A549 (cell line): ENCODE measurements at regions not wholly inside any gene's neighbourhood (a gene's known extent, or its start where the extent isn't known, plus 50 kb on each side); places are given as distances from the start of the nearest gene placed in this dataset.

Experiments
- ATAC-seq, 2 experiments: fragments of 200-7000 bp in 1 of 2; fragments of >200 bp in 1 of 2; cut with Nextera tagmentation in 1 of 2; cut with Tn5 transposase in 1 of 2; 3 replicates each; pipeline versions ENCODE4 v1.8.0 to v1.9.1; 2018 to 2020; ENCODE audit warnings: mild to moderate bottlenecking in 1 of 2, moderate library complexity in 1 of 2
- CTCF ChIA-PET: fragments of 300-600 bp; sonication (Branson Sonifier 250); formaldehyde crosslinking; extraction: SDS; loops from one replicate; lab custom pipeline; 2021; ENCODE audit warnings: antibody characterized with exemption, inconsistent platforms; lab: Yijun Ruan, JAX
- POLR2A ChIA-PET: fragments of 350-600 bp; formaldehyde crosslinking; extraction: SDS; loops from one replicate; lab custom pipeline; 2021; ENCODE audit warnings: antibody characterized with exemption, inconsistent platforms; lab: Yijun Ruan, JAX
- DNase-seq, 2 experiments: peaks; one replicate each; pipeline versions ENCODE4 v3.0.0 to v3.0.0-alpha.2; 2011 to 2016; ENCODE audit warnings: low read depth in 1 of 2, low spot score in 1 of 2
- FAIRE-seq: peaks from 2 replicates; lab custom pipeline; 2011; peaks lifted over from hg19 to GRCh38; lab: Jason Lieb, UNC
- H3K27ac ChIP-seq, 2 experiments: fragments of >200 bp; sonication (Bioruptor Twin); formaldehyde crosslinking; 3 replicates each; pipeline ENCODE4 v1.5.1; 2016 to 2017
- H3K4me1 ChIP-seq: fragments of >200 bp; sonication (Bioruptor Twin); formaldehyde crosslinking; 3 replicates; pipeline ENCODE4 v1.6.1; 2016
- H3K4me2 ChIP-seq: fragments of >200 bp; sonication (Bioruptor Twin); formaldehyde crosslinking; 3 replicates; pipeline ENCODE4 v1.6.1; 2016
- H3K4me3 ChIP-seq: fragments of >200 bp; sonication (Bioruptor Twin); formaldehyde crosslinking; 3 replicates; pipeline ENCODE4 v1.5.1; 2016
- H3K9me3 ChIP-seq: fragments of >200 bp; sonication (Bioruptor Twin); formaldehyde crosslinking; 3 replicates; pipeline ENCODE4 v1.6.1; 2016
- CEBPB ChIP-seq, 2 experiments: fragments of >200 bp in 1 of 2; sonication (Bioruptor Twin) in 1 of 2; formaldehyde crosslinking in 1 of 2; IDR thresholded peaks; 2 replicates each; pipeline ENCODE4 v1.6.1; 2012 to 2016
- CHD4 ChIP-seq: fragments of 200-600 bp; sonication (generic); IDR thresholded peaks from 2 replicates; pipeline ENCODE4 v1.6.1; 2016; ENCODE audit warnings: antibody characterized with exemption, mild to moderate bottlenecking, borderline replicate concordance
- EHF ChIP-seq: fragments of 250-450 bp; sonication (Bioruptor Pico); IDR thresholded peaks from 2 replicates; pipeline ENCODE4 v1.5.0; 2020; ENCODE audit warnings: mild to moderate bottlenecking
- ELK1 ChIP-seq: fragments of 150-350 bp; IDR thresholded peaks from 2 replicates; pipeline ENCODE4 v1.6.1; 2014; ENCODE audit warnings: low read depth, mild to moderate bottlenecking, low read length
- EP300 ChIP-seq, 2 experiments: fragments of >200 bp; sonication (Bioruptor Twin); formaldehyde crosslinking; IDR thresholded peaks; 2 replicates in 1 of 2; 3 replicates in 1 of 2; pipeline ENCODE4 v1.6.1; 2016 to 2017
- ESRRA ChIP-seq: fragments of 150-350 bp; IDR thresholded peaks from 2 replicates; pipeline ENCODE4 v1.6.1; 2014; ENCODE audit warnings: mild to moderate bottlenecking, low read length, borderline replicate concordance
- FOSB ChIP-seq: fragments of 250-450 bp; sonication (Bioruptor Pico); IDR thresholded peaks from 2 replicates; pipeline ENCODE4 v1.5.0; 2020; ENCODE audit warnings: mild to moderate bottlenecking, moderate library complexity
- FOSL2 ChIP-seq, 2 experiments: fragments of 450-650 bp in 1 of 2; fragments of >200 bp in 1 of 2; sonication (Bioruptor Twin) in 1 of 2; formaldehyde crosslinking; IDR thresholded peaks; 2 replicates each; pipeline versions ENCODE4 v1.5.0 to v1.6.1; 2016 to 2020; ENCODE audit warnings: mild to moderate bottlenecking in 1 of 2, moderate library complexity in 1 of 2
- HDAC2 ChIP-seq: fragments of 200-600 bp; sonication (generic); IDR thresholded peaks from 2 replicates; pipeline ENCODE4 v1.6.1; 2016
- JUNB ChIP-seq: fragments of >200 bp; sonication (Bioruptor Twin); formaldehyde crosslinking; IDR thresholded peaks from 2 replicates; pipeline ENCODE4 v1.6.1; 2016
- MAFK ChIP-seq: fragments of 450-650 bp; IDR thresholded peaks from 2 replicates; pipeline ENCODE4 v1.6.1; 2014; ENCODE audit not compliant: partially characterized antibody
- NR3C1 ChIP-seq: fragments of >200 bp; sonication (Bioruptor Twin); formaldehyde crosslinking; IDR thresholded peaks from 3 replicates; pipeline ENCODE4 v1.6.1; 2017
- POLR2AphosphoS2 ChIP-seq: conservative IDR thresholded peaks from 2 replicates; pipeline ENCODE4 v1.6.1; 2012; ENCODE audit warnings: low read length, improper control_type of control experiment, inconsistent platforms
- RARB ChIP-seq: fragments of 250-450 bp; sonication (Bioruptor Pico); IDR thresholded peaks from 2 replicates; pipeline ENCODE4 v1.8.0; 2021; ENCODE audit warnings: mild to moderate bottlenecking, moderate library complexity
- RCOR1 ChIP-seq: fragments of 150-350 bp; IDR thresholded peaks from 2 replicates; pipeline ENCODE4 v1.6.1; 2014; ENCODE audit warnings: antibody characterized with exemption, low read length, low read depth
- RFX5 ChIP-seq: fragments of 450-650 bp; IDR thresholded peaks from 2 replicates; pipeline ENCODE4 v1.7.1; 2014; ENCODE audit warnings: antibody characterized with exemption, mild to moderate bottlenecking, moderate library complexity
- TP53 ChIP-seq: fragments of 250-450 bp; sonication (Bioruptor Pico); IDR thresholded peaks from 2 replicates; pipeline ENCODE4 v1.5.0; 2021; ENCODE audit warnings: mild to moderate bottlenecking, moderate library complexity
- ZC3H11A ChIP-seq: fragments of 450-650 bp; IDR thresholded peaks from 2 replicates; pipeline ENCODE4 v1.6.1; 2014; ENCODE audit warnings: antibody characterized with exemption, mild to moderate bottlenecking
- ZFP36 ChIP-seq: fragments of 450-650 bp; IDR thresholded peaks from 2 replicates; pipeline ENCODE4 v1.6.1; 2014; ENCODE audit warnings: borderline replicate concordance; ENCODE audit not compliant: partially characterized antibody
- WGBS: methylation state at CpG from one replicate; pipeline ENCODE4 v1.1.6; 2017; ENCODE audit errors: missing lambda C conversion rate; 5-methylcytosine and 5-hydroxymethylcytosine counted together
- TF ChIP-seq, protein P1 (sequence below): fragments of 250-450 bp; sonication (Bioruptor Pico); IDR thresholded peaks from 2 replicates; pipeline ENCODE4 v1.5.0; 2021; ENCODE audit warnings: mild to moderate bottlenecking, moderate library complexity, borderline replicate concordance
- TF ChIP-seq, protein P2 (sequence below): fragments of >200 bp; sonication (Bioruptor Twin); formaldehyde crosslinking; IDR thresholded peaks from 3 replicates; pipeline ENCODE4 v1.6.1; 2016

DNA sequence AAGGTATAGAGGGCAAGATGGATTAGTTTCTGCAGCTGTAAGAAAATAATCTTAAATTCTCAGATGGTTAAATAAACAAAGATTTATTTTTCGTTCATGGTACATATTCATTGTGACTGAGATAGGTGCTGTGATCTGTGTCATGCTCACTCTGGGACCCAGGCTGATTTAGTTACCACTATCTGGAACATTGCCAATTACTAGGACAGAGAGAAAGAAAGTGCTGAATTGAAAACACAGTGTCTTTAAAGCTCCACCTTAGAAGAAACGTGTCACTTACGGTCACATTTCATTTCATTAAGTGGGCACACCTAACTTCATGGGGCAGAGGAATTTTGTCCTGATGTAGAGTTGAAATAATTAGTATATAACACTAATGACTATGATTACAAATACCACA is 430.0 kb downstream of the CCDC91 start:
- H3K9me3 ChIP-seq = peaks cover 4% of the 10 kb centered on the region; the same call in 1 of the 3 replicates
- POLR2A ChIA-PET = no interaction called here
- H3K4me3 ChIP-seq = no peak overlapping the region
- DNase-seq (no peak), FAIRE-seq (no peak), ATAC-seq (no peak)
- 26% methylated on average over 3 of the region's 3 CpGs for WGBS
- H3K4me1 ChIP-seq = no peaks in the 10 kb centered on the region
- H3K27ac ChIP-seq = no peak overlapping the region
- TF ChIP-seq EHF (CRISPR knock-in tag) (no peak), FOSB (CRISPR knock-in tag) (no peak), POLR2AphosphoS2 (no peak), TP53 (no peak), CHD4 (no peak), CEBPB (IDR thresholded peaks at IDR 0.05) (no peak), RARB (no peak), RFX5 (no peak), ZFP36 (no peak), ESRRA (no peak), HDAC2 (no peak), ZC3H11A (no peak)
- TF ChIP-seq, protein P1, sequence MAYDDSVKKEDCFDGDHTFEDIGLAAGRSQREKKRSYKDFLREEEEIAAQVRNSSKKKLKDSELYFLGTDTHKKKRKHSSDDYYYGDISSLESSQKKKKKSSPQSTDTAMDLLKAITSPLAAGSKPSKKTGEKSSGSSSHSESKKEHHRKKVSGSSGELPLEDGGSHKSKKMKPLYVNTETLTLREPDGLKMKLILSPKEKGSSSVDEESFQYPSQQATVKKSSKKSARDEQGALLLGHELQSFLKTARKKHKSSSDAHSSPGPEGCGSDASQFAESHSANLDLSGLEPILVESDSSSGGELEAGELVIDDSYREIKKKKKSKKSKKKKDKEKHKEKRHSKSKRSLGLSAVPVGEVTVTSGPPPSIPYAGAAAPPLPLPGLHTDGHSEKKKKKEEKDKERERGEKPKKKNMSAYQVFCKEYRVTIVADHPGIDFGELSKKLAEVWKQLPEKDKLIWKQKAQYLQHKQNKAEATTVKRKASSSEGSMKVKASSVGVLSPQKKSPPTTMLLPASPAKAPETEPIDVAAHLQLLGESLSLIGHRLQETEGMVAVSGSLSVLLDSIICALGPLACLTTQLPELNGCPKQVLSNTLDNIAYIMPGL (CRISPR knock-in tag) = no peak
- TF ChIP-seq, protein P2, sequence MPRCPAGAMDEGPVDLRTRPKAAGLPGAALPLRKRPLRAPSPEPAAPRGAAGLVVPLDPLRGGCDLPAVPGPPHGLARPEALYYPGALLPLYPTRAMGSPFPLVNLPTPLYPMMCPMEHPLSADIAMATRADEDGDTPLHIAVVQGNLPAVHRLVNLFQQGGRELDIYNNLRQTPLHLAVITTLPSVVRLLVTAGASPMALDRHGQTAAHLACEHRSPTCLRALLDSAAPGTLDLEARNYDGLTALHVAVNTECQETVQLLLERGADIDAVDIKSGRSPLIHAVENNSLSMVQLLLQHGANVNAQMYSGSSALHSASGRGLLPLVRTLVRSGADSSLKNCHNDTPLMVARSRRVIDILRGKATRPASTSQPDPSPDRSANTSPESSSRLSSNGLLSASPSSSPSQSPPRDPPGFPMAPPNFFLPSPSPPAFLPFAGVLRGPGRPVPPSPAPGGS = no peak
- H3K4me2 ChIP-seq = no peak overlapping the region
- CTCF ChIA-PET = no interaction called here

GRCh38 chr12:28622406-28622805 is 432.1 kb downstream of the CCDC91 start:
- DNase-seq (no peak), ATAC-seq (no peak), FAIRE-seq (no peak)
- H3K4me3 ChIP-seq = no peak overlapping the region
- no peak overlapping the region for H3K4me2 ChIP-seq
- WGBS = 48% methylated on average over 3 of the region's 3 CpGs
- TF ChIP-seq ELK1 (no peak), RCOR1 (no peak), EP300 (IDR thresholded peaks at IDR 0.05) (no peak), FOSL2 (IDR thresholded peaks at IDR 0.05) (no peak), FOSL2 (CRISPR knock-in tag; IDR thresholded peaks at IDR 0.05) (peak; percentile 45; the same call in 1 of the 2 replicates), RARB (no peak)
- ChIA-PET CTCF (no interaction called here), POLR2A (no interaction called here)
- H3K27ac ChIP-seq = no peak overlapping the region
- H3K4me1 ChIP-seq = no peaks in the 10 kb centered on the region
- H3K9me3 ChIP-seq = no peaks in the 10 kb centered on the region

DNA sequence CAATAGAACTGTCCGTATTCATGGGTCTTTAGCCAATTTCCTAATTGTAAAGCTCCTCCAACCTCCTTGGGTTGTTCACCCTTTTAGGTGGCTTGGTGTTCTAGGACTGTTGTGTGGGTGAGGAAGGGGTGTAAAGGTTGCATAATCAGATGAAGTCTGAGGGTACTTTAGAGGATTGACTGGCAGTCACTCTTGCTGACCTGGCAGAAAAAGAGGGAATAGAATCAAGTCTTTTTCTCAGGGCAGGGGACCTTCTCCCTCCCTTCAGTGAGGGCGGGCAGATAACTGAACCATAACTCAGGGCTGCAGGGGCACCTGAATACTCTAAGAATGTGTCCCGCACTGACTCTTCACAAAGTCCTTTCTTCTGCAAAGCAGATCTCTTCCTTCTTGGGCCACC is 436.2 kb downstream of the CCDC91 start:
- CTCF ChIA-PET = no interaction called here
- ATAC-seq = no peak

More for the DNA sequence above, 436.2 kb downstream of the CCDC91 start:
- no peak for DNase-seq
- Histone ChIP-seq H3K4me3 (no peak overlapping the region), H3K4me1 (no peaks in the 10 kb centered on the region)
- POLR2A ChIA-PET = no interaction called here
- 57% methylated on average over 3 of the region's 3 CpGs for WGBS
- no peak for TF ChIP-seq EHF (CRISPR knock-in tag)
- no peak for TF ChIP-seq JUNB
- TF ChIP-seq NR3C1 = no peak
- peak; percentile 82 for TF ChIP-seq MAFK
- TF ChIP-seq, all 56 proteins: peak for 1
- H3K4me2 ChIP-seq = no peak overlapping the region
- no peaks in the 10 kb centered on the region for H3K9me3 ChIP-seq
- no peak overlapping the region for H3K27ac ChIP-seq
- no peak for FAIRE-seq
